ENCODE measurements at regions not wholly inside any gene's neighbourhood (a gene's known extent, or its start where the extent isn't known, plus 50 kb on each side); places are given as distances from the start of the nearest gene placed in this dataset.
"Not testable (repeated sequence)": the region's sequence is repeated elsewhere in the genome, so short reads cannot be mapped to it uniquely, and the experiment has no call there.

- no peak for DNase-seq (ENCODE audit: low read depth in 2 of 2)
These were observed 199.0 kb upstream of the DPYD start for GRCh38 chr1:98119796-98120195.

- DNase-seq (ENCODE audit: low read depth in 2 of 2), result no peak
These were observed 193.0 kb upstream of the DPYD start for GRCh38 chr1:98113811-98114210.

GRCh38 chr1:98112626-98113025 lies 191.8 kb upstream of the DPYD start:
- no peak for DNase-seq (ENCODE audit: low read depth in 2 of 2)

- DNase-seq (ENCODE audit: low read depth in 2 of 2), result no peak
These were observed 189.8 kb upstream of the DPYD start for GRCh38 chr1:98110674-98111073.

GRCh38 chr1:98108378-98108777 lies 187.5 kb upstream of the DPYD start:
- DNase-seq (ENCODE audit: low read depth in 2 of 2), result not testable (repeated sequence)

GRCh38 chr1:98107256-98107655 lies 186.4 kb upstream of the DPYD start:
- no peak for DNase-seq (ENCODE audit: low read depth in 2 of 2)

GRCh38 chr1:98104289-98104688 lies 183.5 kb upstream of the DPYD start:
- no peak for DNase-seq (ENCODE audit: low read depth in 2 of 2)

- DNase-seq (ENCODE audit: low read depth in 2 of 2), result no peak
These were observed 182.9 kb upstream of the DPYD start for GRCh38 chr1:98103617-98104285.

- DNase-seq (ENCODE audit: low read depth in 2 of 2), result no peak
These were observed 181.7 kb upstream of the DPYD start for GRCh38 chr1:98102345-98103030.

GRCh38 chr1:98101364-98101763 lies 180.5 kb upstream of the DPYD start:
- DNase-seq (ENCODE audit: low read depth in 2 of 2), result no peak

- no peak for DNase-seq (ENCODE audit: low read depth in 2 of 2)
These were observed 178.7 kb upstream of the DPYD start for GRCh38 chr1:98099501-98099900.

GRCh38 chr1:98098473-98098872 lies 177.6 kb upstream of the DPYD start:
- no peak for DNase-seq (ENCODE audit: low read depth in 2 of 2)

GRCh38 chr1:98090351-98090750 lies 169.5 kb upstream of the DPYD start:
- DNase-seq (ENCODE audit: low read depth in 2 of 2), result no peak

GRCh38 chr1:98088381-98088780 lies 167.5 kb upstream of the DPYD start:
- DNase-seq (ENCODE audit: low read depth in 2 of 2), result no peak

- DNase-seq (ENCODE audit: low read depth in 2 of 2), result no peak
These were observed 166.1 kb upstream of the DPYD start for GRCh38 chr1:98086796-98087441.

- DNase-seq (ENCODE audit: low read depth in 2 of 2), result no peak
These were observed 165.3 kb upstream of the DPYD start for GRCh38 chr1:98086156-98086555.

- no peak for DNase-seq (ENCODE audit: low read depth in 2 of 2)
These were observed 163.4 kb upstream of the DPYD start for GRCh38 chr1:98084188-98084587.

GRCh38 chr1:98081944-98082343 lies 161.1 kb upstream of the DPYD start:
- no peak for DNase-seq (ENCODE audit: low read depth in 2 of 2)

GRCh38 chr1:98078596-98078995 lies 157.8 kb upstream of the DPYD start:
- no peak for DNase-seq (ENCODE audit: low read depth in 2 of 2)

- DNase-seq (ENCODE audit: low read depth in 2 of 2), result no peak
These were observed 156.9 kb upstream of the DPYD start for GRCh38 chr1:98077691-98078090.

- no peak for DNase-seq (ENCODE audit: low read depth in 2 of 2)
These were observed 154.8 kb upstream of the DPYD start for GRCh38 chr1:98075626-98076025.

GRCh38 chr1:98073823-98074222 lies 153.0 kb upstream of the DPYD start:
- DNase-seq (ENCODE audit: low read depth in 2 of 2), result no peak

- DNase-seq (ENCODE audit: low read depth in 2 of 2), result no peak
These were observed 152.3 kb upstream of the DPYD start for GRCh38 chr1:98073106-98073505.
